ENCODE measurements at regions not wholly inside any gene's neighbourhood (a gene's known extent, or its start where the extent isn't known, plus 50 kb on each side); places are given as distances from the start of the nearest gene placed in this dataset.

GRCh38 chr11:122267602-122268001 is 151.6 kb upstream of the BLID start:
- Mint-ChIP-seq H3K36me3 (ENCODE audit: low read depth, unreplicated experiment) (no peaks in the 10 kb centered on the region), H3K4me1 (ENCODE audit: unreplicated experiment) (no peaks in the 10 kb centered on the region), H3K4me3 (ENCODE audit: unreplicated experiment) (no peak overlapping the region), H3K27me3 (ENCODE audit: unreplicated experiment) (no peaks in the 10 kb centered on the region), H3K27ac (ENCODE audit: unreplicated experiment) (no peak overlapping the region), H3K9me3 (ENCODE audit: unreplicated experiment) (no peaks in the 10 kb centered on the region)
- no peak for DNase-seq (ENCODE audit: low spot score)
- TF ChIP-seq CTCF (IDR thresholded peaks at IDR 0.05; ENCODE audit: unreplicated experiment): no peak

GRCh38 chr11:122265981-122266380 is 150.0 kb upstream of the BLID start:
- no peak overlapping the region for H3K27ac Mint-ChIP-seq (ENCODE audit: unreplicated experiment)
- H3K9me3 Mint-ChIP-seq (ENCODE audit: unreplicated experiment): no peaks in the 10 kb centered on the region
- TF ChIP-seq CTCF (IDR thresholded peaks at IDR 0.05; ENCODE audit: unreplicated experiment): no peak
- H3K27me3 Mint-ChIP-seq (ENCODE audit: unreplicated experiment): no peaks in the 10 kb centered on the region
- no peak overlapping the region for H3K4me3 Mint-ChIP-seq (ENCODE audit: unreplicated experiment)
- no peak for DNase-seq (ENCODE audit: low spot score)
- H3K4me1 Mint-ChIP-seq (ENCODE audit: unreplicated experiment): no peaks in the 10 kb centered on the region
- no peaks in the 10 kb centered on the region for H3K36me3 Mint-ChIP-seq (ENCODE audit: low read depth, unreplicated experiment)

GRCh38 chr11:122264121-122264520 is 148.1 kb upstream of the BLID start:
- Mint-ChIP-seq H3K4me1 (ENCODE audit: unreplicated experiment) (no peaks in the 10 kb centered on the region), H3K27ac (ENCODE audit: unreplicated experiment) (no peak overlapping the region), H3K9me3 (ENCODE audit: unreplicated experiment) (no peaks in the 10 kb centered on the region), H3K4me3 (ENCODE audit: unreplicated experiment) (no peak overlapping the region), H3K36me3 (ENCODE audit: low read depth, unreplicated experiment) (no peaks in the 10 kb centered on the region), H3K27me3 (ENCODE audit: unreplicated experiment) (no peaks in the 10 kb centered on the region)
- no peak for DNase-seq (ENCODE audit: low spot score)
- no peak for TF ChIP-seq CTCF (IDR thresholded peaks at IDR 0.05; ENCODE audit: unreplicated experiment)

- no peak overlapping the region for H3K27ac Mint-ChIP-seq (ENCODE audit: unreplicated experiment)
- no peaks in the 10 kb centered on the region for H3K4me1 Mint-ChIP-seq (ENCODE audit: unreplicated experiment)
- no peaks in the 10 kb centered on the region for H3K9me3 Mint-ChIP-seq (ENCODE audit: unreplicated experiment)
- no peaks in the 10 kb centered on the region for H3K27me3 Mint-ChIP-seq (ENCODE audit: unreplicated experiment)
- no peak overlapping the region for H3K4me3 Mint-ChIP-seq (ENCODE audit: unreplicated experiment)
- TF ChIP-seq CTCF (IDR thresholded peaks at IDR 0.05; ENCODE audit: unreplicated experiment): no peak
- no peak for DNase-seq (ENCODE audit: low spot score)
- H3K36me3 Mint-ChIP-seq (ENCODE audit: low read depth, unreplicated experiment): no peaks in the 10 kb centered on the region
Observed at GRCh38 chr11:122261546-122261945, 145.5 kb upstream of the BLID start.

- no peak for DNase-seq (ENCODE audit: low spot score)
- no peaks in the 10 kb centered on the region for H3K4me1 Mint-ChIP-seq (ENCODE audit: unreplicated experiment)
- TF ChIP-seq CTCF (IDR thresholded peaks at IDR 0.05; ENCODE audit: unreplicated experiment): no peak
- H3K27me3 Mint-ChIP-seq (ENCODE audit: unreplicated experiment): no peaks in the 10 kb centered on the region
- no peak overlapping the region for H3K27ac Mint-ChIP-seq (ENCODE audit: unreplicated experiment)
- H3K36me3 Mint-ChIP-seq (ENCODE audit: low read depth, unreplicated experiment): no peaks in the 10 kb centered on the region
- no peak overlapping the region for H3K4me3 Mint-ChIP-seq (ENCODE audit: unreplicated experiment)
- no peaks in the 10 kb centered on the region for H3K9me3 Mint-ChIP-seq (ENCODE audit: unreplicated experiment)
Observed at GRCh38 chr11:122259195-122259821, 143.3 kb upstream of the BLID start.
